ENCODE measurements at regions not wholly inside any gene's neighbourhood (a gene's known extent, or its start where the extent isn't known, plus 50 kb on each side); places are given as distances from the start of the nearest gene placed in this dataset.
"Not testable (repeated sequence)": the region's sequence is repeated elsewhere in the genome, so short reads cannot be mapped to it uniquely, and the experiment has no call there.

DNA sequence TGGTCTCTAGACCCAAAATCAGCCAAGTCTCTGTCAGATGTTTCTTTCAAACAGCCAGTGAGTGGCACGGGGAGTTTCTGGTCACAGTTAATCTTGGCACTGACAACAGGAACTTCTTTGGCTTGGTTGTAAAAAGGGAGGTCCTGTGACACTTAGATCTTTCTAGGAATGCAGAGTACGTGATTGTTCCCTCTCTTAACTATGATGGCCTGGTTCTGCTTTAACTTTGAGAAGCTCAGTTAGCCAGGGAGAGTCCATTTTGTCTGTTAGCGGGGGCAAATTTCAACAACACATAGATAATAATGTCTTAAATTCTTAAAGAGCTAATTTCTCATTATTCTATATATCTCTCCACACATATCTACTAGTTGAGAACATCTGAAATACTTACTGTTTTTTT lies 344.5 kb upstream of the LRRTM4 start:
- H3K4me1 Mint-ChIP-seq, result no peaks in the 10 kb centered on the region
- ATAC-seq (no peak), DNase-seq (no peak)
- intact Hi-C loops (cut with micrococcal nuclease), result no loop called here
- Histone ChIP-seq H3K27me3 (ENCODE audit: control insufficient read depth in 2 of 2, insufficient read depth in 2 of 2, low read length in 2 of 2) (no peaks in the 10 kb centered on the region), H3K9me3 (ENCODE audit: control insufficient read depth in 2 of 3, low read length in 3 of 3) (no peaks in the 10 kb centered on the region), H3K36me3 (ENCODE audit: control insufficient read depth in 2 of 3, insufficient read depth in 3 of 3, low read length in 3 of 3) (no peaks in the 10 kb centered on the region), H3K4me1 (ENCODE audit: control insufficient read depth in 2 of 2, insufficient read depth in 2 of 2, low read length in 2 of 2) (no peaks in the 10 kb centered on the region), H3K27ac (ENCODE audit: low read depth, low read length) (no peak overlapping the region), H3K4me3 (ENCODE audit: low read length) (no peak overlapping the region)
- H3K27me3 Mint-ChIP-seq, result no peaks in the 10 kb centered on the region
- POLR2A ChIA-PET, result no interaction called here
- CTCF ChIA-PET, result no interaction called here
- no peak overlapping the region for H3K4me3 Mint-ChIP-seq
- H3K9me3 Mint-ChIP-seq, result peaks cover 1 to 21% (median 7%) of the 10 kb centered on the region in 11 donors
- H3K36me3 Mint-ChIP-seq, result no peaks in the 10 kb centered on the region
- H3K27ac Mint-ChIP-seq, result no peak overlapping the region

DNA sequence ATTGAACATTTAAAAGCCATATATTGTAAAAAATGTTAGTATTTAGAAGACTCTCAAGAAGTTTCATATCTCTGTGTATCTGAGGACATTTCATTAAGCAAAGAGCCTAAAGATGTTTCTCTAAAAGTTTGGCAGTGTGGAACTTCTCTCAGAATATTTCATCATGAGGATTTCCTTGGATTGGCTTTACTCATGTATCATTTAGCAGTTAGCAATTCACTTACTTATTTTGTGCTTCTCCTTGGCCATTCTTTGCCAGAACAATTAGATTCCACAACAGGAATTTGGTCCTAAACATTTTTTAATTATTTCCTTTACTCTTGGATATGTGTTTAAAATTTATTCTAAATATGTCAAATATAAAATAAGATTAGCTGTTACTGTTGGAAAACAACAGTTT lies 345.0 kb upstream of the LRRTM4 start:
- no peak overlapping the region for H3K27ac ChIP-seq (ENCODE audit: low read depth, low read length)
- Mint-ChIP-seq H3K27ac (no peak overlapping the region), H3K4me3 (no peak overlapping the region), H3K27me3 (no peaks in the 10 kb centered on the region), H3K36me3 (no peaks in the 10 kb centered on the region), H3K4me1 (no peaks in the 10 kb centered on the region), H3K9me3 (peaks cover 4 to 24% (median 9%) of the 10 kb centered on the region in 11 donors)
- ATAC-seq (no peak), DNase-seq (no peak)
- no peaks in the 10 kb centered on the region for H3K36me3 ChIP-seq (ENCODE audit: control insufficient read depth in 2 of 3, insufficient read depth in 3 of 3, low read length in 3 of 3)
- no peaks in the 10 kb centered on the region for H3K4me1 ChIP-seq (ENCODE audit: control insufficient read depth in 2 of 2, insufficient read depth in 2 of 2, low read length in 2 of 2)
- H3K4me3 ChIP-seq (ENCODE audit: low read length), result no peak overlapping the region
- H3K27me3 ChIP-seq (ENCODE audit: control insufficient read depth in 2 of 2, insufficient read depth in 2 of 2, low read length in 2 of 2), result no peaks in the 10 kb centered on the region
- intact Hi-C loops (cut with micrococcal nuclease), result no loop called here
- H3K9me3 ChIP-seq (ENCODE audit: control insufficient read depth in 2 of 3, low read length in 3 of 3), result no peaks in the 10 kb centered on the region
- CTCF ChIA-PET, result no interaction called here
- POLR2A ChIA-PET, result no interaction called here

GRCh38 chr2:77873506-77873905 lies 351.3 kb upstream of the LRRTM4 start:
- Histone ChIP-seq H3K36me3 (ENCODE audit: control insufficient read depth in 2 of 3, insufficient read depth in 3 of 3, low read length in 3 of 3) (no peaks in the 10 kb centered on the region), H3K4me1 (ENCODE audit: control insufficient read depth in 2 of 2, insufficient read depth in 2 of 2, low read length in 2 of 2) (no peaks in the 10 kb centered on the region), H3K4me3 (ENCODE audit: low read length) (no peak overlapping the region), H3K27ac (ENCODE audit: low read depth, low read length) (no peak overlapping the region), H3K27me3 (ENCODE audit: control insufficient read depth in 2 of 2, insufficient read depth in 2 of 2, low read length in 2 of 2) (no peaks in the 10 kb centered on the region), H3K9me3 (ENCODE audit: control insufficient read depth in 2 of 3, low read length in 3 of 3) (no peaks in the 10 kb centered on the region)
- H3K4me1 Mint-ChIP-seq, result no peaks in the 10 kb centered on the region
- intact Hi-C loops (cut with micrococcal nuclease), result no loop called here
- H3K9me3 Mint-ChIP-seq, result peaks cover 2 to 23% (median 7%) of the 10 kb centered on the region in 11 donors
- H3K27me3 Mint-ChIP-seq, result no peaks in the 10 kb centered on the region
- no peak overlapping the region for H3K4me3 Mint-ChIP-seq
- no peak for DNase-seq
- POLR2A ChIA-PET, result no interaction called here
- H3K27ac Mint-ChIP-seq, result no peak overlapping the region
- ATAC-seq, result no peak
- CTCF ChIA-PET, result no interaction called here
- no peaks in the 10 kb centered on the region for H3K36me3 Mint-ChIP-seq

DNA sequence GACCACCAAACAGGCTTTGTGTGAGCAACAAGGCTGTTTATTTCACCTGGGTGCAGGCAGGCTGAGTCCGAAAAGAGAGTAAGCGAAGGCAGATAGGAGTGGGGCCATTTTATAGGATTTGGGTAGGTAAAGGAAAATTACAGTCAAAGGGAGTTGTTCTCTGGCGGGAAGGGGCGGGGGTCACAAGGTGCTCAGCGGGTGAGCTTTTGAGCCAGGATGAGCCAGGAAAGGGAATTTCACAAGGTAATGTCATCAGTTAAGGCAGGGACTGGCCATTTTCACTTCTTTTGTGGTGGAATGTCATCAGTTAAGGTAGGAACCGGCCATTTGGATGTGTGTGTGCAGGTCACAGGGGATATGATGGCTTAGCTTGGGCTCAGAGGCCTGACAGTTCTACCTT lies 378.0 kb upstream of the LRRTM4 start:
- H3K36me3 ChIP-seq (ENCODE audit: control insufficient read depth in 2 of 3, insufficient read depth in 3 of 3, low read length in 3 of 3); POLR2A ChIA-PET; H3K27me3 ChIP-seq (ENCODE audit: control insufficient read depth in 2 of 2, insufficient read depth in 2 of 2, low read length in 2 of 2); H3K27ac ChIP-seq (ENCODE audit: low read depth, low read length); CTCF ChIA-PET; H3K27me3 Mint-ChIP-seq; DNase-seq; ATAC-seq; H3K4me1 Mint-ChIP-seq; H3K4me3 ChIP-seq (ENCODE audit: low read length); H3K9me3 ChIP-seq (ENCODE audit: control insufficient read depth in 2 of 3, low read length in 3 of 3); H3K27ac Mint-ChIP-seq; intact Hi-C loops (cut with micrococcal nuclease); H3K4me3 Mint-ChIP-seq; H3K36me3 Mint-ChIP-seq; H3K4me1 ChIP-seq (ENCODE audit: control insufficient read depth in 2 of 2, insufficient read depth in 2 of 2, low read length in 2 of 2): not testable (repeated sequence)
- peaks cover 0 to 24% (median 11%) of the 10 kb centered on the region in 11 donors for H3K9me3 Mint-ChIP-seq

- intact Hi-C loops (cut with micrococcal nuclease), result no loop called here
- Mint-ChIP-seq H3K27me3 (no peaks in the 10 kb centered on the region), H3K9me3 (peaks cover 0 to 25% (median 7%) of the 10 kb centered on the region in 11 donors), H3K36me3 (no peaks in the 10 kb centered on the region), H3K27ac (no peak overlapping the region), H3K4me1 (no peaks in the 10 kb centered on the region), H3K4me3 (no peak overlapping the region)
- no peak for DNase-seq
- peaks cover 0 to 5% (median 0%) of the 10 kb centered on the region in 3 experiments for H3K9me3 ChIP-seq (ENCODE audit: control insufficient read depth in 2 of 3, low read length in 3 of 3)
- no peaks in the 10 kb centered on the region for H3K4me1 ChIP-seq (ENCODE audit: control insufficient read depth in 2 of 2, insufficient read depth in 2 of 2, low read length in 2 of 2)
- no peaks in the 10 kb centered on the region for H3K36me3 ChIP-seq (ENCODE audit: control insufficient read depth in 2 of 3, insufficient read depth in 3 of 3, low read length in 3 of 3)
- no peaks in the 10 kb centered on the region for H3K27me3 ChIP-seq (ENCODE audit: control insufficient read depth in 2 of 2, insufficient read depth in 2 of 2, low read length in 2 of 2)
- no peak overlapping the region for H3K4me3 ChIP-seq (ENCODE audit: low read length)
- CTCF ChIA-PET, result interaction anchor here (0.6 kb wide), 1 partner anchor 20 kb away, joined by 4 read pairs; no protein-coding TSS in a partner anchor
- POLR2A ChIA-PET, result no interaction called here
- no peak overlapping the region for H3K27ac ChIP-seq (ENCODE audit: low read depth, low read length)
- no peak for ATAC-seq
Observed at GRCh38 chr2:77910136-77910535, 388.0 kb upstream of the LRRTM4 start.

- Mint-ChIP-seq H3K36me3 (peaks cover 0 to 3% (median 0%) of the 10 kb centered on the region in 5 donors), H3K27ac (no peak overlapping the region), H3K9me3 (peaks cover 2 to 16% (median 5%) of the 10 kb centered on the region in 11 donors), H3K4me1 (no peaks in the 10 kb centered on the region), H3K27me3 (no peaks in the 10 kb centered on the region), H3K4me3 (no peak overlapping the region)
- Histone ChIP-seq H3K4me1 (ENCODE audit: control insufficient read depth in 2 of 2, insufficient read depth in 2 of 2, low read length in 2 of 2) (no peaks in the 10 kb centered on the region), H3K27me3 (ENCODE audit: control insufficient read depth in 2 of 2, insufficient read depth in 2 of 2, low read length in 2 of 2) (no peaks in the 10 kb centered on the region), H3K4me3 (ENCODE audit: low read length) (no peak overlapping the region), H3K27ac (ENCODE audit: low read depth, low read length) (no peak overlapping the region), H3K36me3 (ENCODE audit: control insufficient read depth in 2 of 3, insufficient read depth in 3 of 3, low read length in 3 of 3) (no peaks in the 10 kb centered on the region), H3K9me3 (ENCODE audit: control insufficient read depth in 2 of 3, low read length in 3 of 3) (no peaks in the 10 kb centered on the region)
- POLR2A ChIA-PET, result no interaction called here
- no peak for ATAC-seq
- intact Hi-C loops (cut with micrococcal nuclease), result no loop called here
- no peak for DNase-seq
- CTCF ChIA-PET, result no interaction called here
Observed at GRCh38 chr2:77920838-77921366, 398.7 kb upstream of the LRRTM4 start.

GRCh38 chr2:77922567-77922966 lies 400.4 kb upstream of the LRRTM4 start:
- no peak overlapping the region for H3K27ac Mint-ChIP-seq
- H3K9me3 Mint-ChIP-seq, result peaks cover 3 to 16% (median 6%) of the 10 kb centered on the region in 11 donors
- Histone ChIP-seq H3K36me3 (ENCODE audit: control insufficient read depth in 2 of 3, insufficient read depth in 3 of 3, low read length in 3 of 3) (no peaks in the 10 kb centered on the region), H3K27me3 (ENCODE audit: control insufficient read depth in 2 of 2, insufficient read depth in 2 of 2, low read length in 2 of 2) (no peaks in the 10 kb centered on the region), H3K9me3 (ENCODE audit: control insufficient read depth in 2 of 3, low read length in 3 of 3) (no peaks in the 10 kb centered on the region), H3K27ac (ENCODE audit: low read depth, low read length) (no peak overlapping the region), H3K4me3 (ENCODE audit: low read length) (no peak overlapping the region), H3K4me1 (ENCODE audit: control insufficient read depth in 2 of 2, insufficient read depth in 2 of 2, low read length in 2 of 2) (no peaks in the 10 kb centered on the region)
- CTCF ChIA-PET, result no interaction called here
- no peak overlapping the region for H3K4me3 Mint-ChIP-seq
- H3K36me3 Mint-ChIP-seq, result peaks cover 0 to 3% (median 0%) of the 10 kb centered on the region in 5 donors
- ATAC-seq (no peak), DNase-seq (no peak)
- POLR2A ChIA-PET, result no interaction called here
- H3K4me1 Mint-ChIP-seq, result no peaks in the 10 kb centered on the region
- intact Hi-C loops (cut with micrococcal nuclease), result no loop called here
- H3K27me3 Mint-ChIP-seq, result no peaks in the 10 kb centered on the region
